ENCODE measurements at regions not wholly inside any gene's neighbourhood (a gene's known extent, or its start where the extent isn't known, plus 50 kb on each side); places are given as distances from the start of the nearest gene placed in this dataset.

DNA sequence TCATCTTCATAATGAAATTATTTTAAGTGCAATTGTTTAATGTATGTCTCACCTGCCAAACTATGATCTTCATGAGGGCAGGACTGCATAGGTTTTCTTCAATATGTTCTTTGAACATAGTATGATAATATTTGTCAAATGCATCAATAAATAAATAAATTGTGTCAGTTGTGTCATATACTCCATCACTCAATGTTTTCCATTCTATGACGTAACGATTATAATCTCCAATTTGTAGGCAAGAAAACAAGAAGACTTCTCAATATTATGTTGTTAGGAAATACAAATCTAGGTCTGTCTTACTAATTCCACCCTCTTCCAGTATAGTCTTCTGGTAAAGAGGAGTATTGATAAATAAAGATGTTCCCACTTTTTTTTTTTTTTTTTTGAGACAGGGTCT is 858.1 kb downstream of the MAFB start:
- H3K4me3 ChIP-seq (ENCODE audit: low read depth, low read length), result no peak overlapping the region
- TF ChIP-seq CTCF (IDR thresholded peaks at IDR 0.05; ENCODE audit: insufficient read depth, low read length, missing control alignments), result no peak
- POLR2A ChIA-PET, result no interaction called here
- DNase-seq (ENCODE audit: low read depth, low spot score), result no peak
- CTCF ChIA-PET, result interaction anchor here (1.9 to 4.5 kb wide), 6 partner anchors 11 to 420 kb away, joined by 5 to 46 read pairs (median 18); no protein-coding TSS in a partner anchor

DNA sequence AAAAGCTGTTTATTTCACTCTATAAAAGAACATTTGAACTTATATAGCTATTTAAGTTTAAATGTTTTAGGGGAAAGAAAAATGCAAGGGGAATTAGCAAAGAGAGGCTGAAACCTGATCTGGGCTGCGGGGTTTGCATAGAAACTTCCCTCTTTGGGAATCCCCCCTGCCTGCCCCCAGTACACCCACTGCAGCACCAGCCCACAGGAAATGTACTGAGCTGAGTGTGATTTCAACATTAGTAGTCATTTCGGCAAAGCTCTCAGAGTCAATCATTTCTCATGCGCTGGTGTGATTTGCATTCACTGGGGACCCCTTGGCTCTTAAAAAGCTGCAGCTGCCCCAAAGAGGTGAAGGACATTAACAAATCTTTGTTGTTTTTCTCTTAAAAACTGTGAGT is 859.4 kb downstream of the MAFB start:
- ChIA-PET POLR2A (no interaction called here), CTCF (interaction anchor here (0.7 to 4.5 kb wide), 19 partner anchors 9 to 1133 kb away, joined by 3 to 46 read pairs (median 4); no protein-coding TSS in a partner anchor)
- no peak for TF ChIP-seq CTCF (IDR thresholded peaks at IDR 0.05; ENCODE audit: insufficient read depth, low read length, missing control alignments)
- H3K4me3 ChIP-seq (ENCODE audit: low read depth, low read length), result no peak overlapping the region
- DNase-seq (ENCODE audit: low read depth, low spot score), result no peak

DNA sequence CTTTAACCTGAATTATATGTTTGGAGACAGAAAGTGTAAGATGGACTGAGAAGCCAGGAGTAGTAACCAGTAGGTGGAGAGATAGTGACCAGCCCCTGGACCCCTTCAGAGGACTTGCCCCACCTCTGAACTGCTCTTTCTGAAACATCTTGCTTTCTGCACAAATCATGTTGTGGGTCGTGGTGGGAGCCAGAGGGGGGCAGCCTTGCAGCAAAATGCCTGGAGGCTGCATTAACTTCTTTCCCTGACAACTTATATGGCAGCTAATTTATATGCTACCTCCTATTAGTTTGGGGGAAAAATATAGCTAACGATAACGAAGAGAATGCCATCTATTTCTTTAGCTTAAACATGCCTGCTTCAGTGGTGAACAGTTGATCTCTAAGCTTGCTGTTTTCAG is 859.8 kb downstream of the MAFB start:
- ChIA-PET CTCF (interaction anchor here (0.7 to 4.5 kb wide), 19 partner anchors 9 to 1134 kb away, joined by 3 to 46 read pairs (median 4); no protein-coding TSS in a partner anchor), POLR2A (no interaction called here)
- TF ChIP-seq CTCF (IDR thresholded peaks at IDR 0.05; ENCODE audit: insufficient read depth, low read length, missing control alignments), result peak; percentile 72
- DNase-seq (ENCODE audit: low read depth, low spot score), result no peak
- H3K4me3 ChIP-seq (ENCODE audit: low read depth, low read length), result no peak overlapping the region

GRCh38 chr20:39825950-39826349 is 863.1 kb downstream of the MAFB start:
- H3K4me3 ChIP-seq (ENCODE audit: low read depth, low read length), result no peak overlapping the region
- CTCF ChIA-PET, result interaction anchor here (1.3 to 2.9 kb wide), 2 partner anchors 13 to 48 kb away, joined by 3 to 7 read pairs; no protein-coding TSS in a partner anchor
- DNase-seq (ENCODE audit: low read depth, low spot score), result no peak
- TF ChIP-seq CTCF (IDR thresholded peaks at IDR 0.05; ENCODE audit: insufficient read depth, low read length, missing control alignments), result no peak
- POLR2A ChIA-PET, result no interaction called here

- no peak overlapping the region for H3K4me3 ChIP-seq (ENCODE audit: low read depth, low read length)
- ChIA-PET CTCF (interaction anchor here (1.3 to 2.9 kb wide), 2 partner anchors 14 to 48 kb away, joined by 3 to 7 read pairs; no protein-coding TSS in a partner anchor), POLR2A (no interaction called here)
- DNase-seq (ENCODE audit: low read depth, low spot score), result no peak
- TF ChIP-seq CTCF (IDR thresholded peaks at IDR 0.05; ENCODE audit: insufficient read depth, low read length, missing control alignments), result no peak
Measured at GRCh38 chr20:39825524-39825923, 863.4 kb downstream of the DHX35 start.

GRCh38 chr20:39823224-39823623 is 861.1 kb downstream of the DHX35 start:
- POLR2A ChIA-PET, result interaction anchor here (0.8 to 1.4 kb wide), 2 partner anchors 27 to 866 kb away, joined by 3 to 5 read pairs; partner anchors contain the start of gene MAFB
- H3K4me3 ChIP-seq (ENCODE audit: low read depth, low read length), result no peak overlapping the region
- CTCF ChIA-PET, result interaction anchor here (1.3 kb wide), 1 partner anchor 20 kb away, joined by 3 read pairs; no protein-coding TSS in a partner anchor
- no peak for TF ChIP-seq CTCF (IDR thresholded peaks at IDR 0.05; ENCODE audit: insufficient read depth, low read length, missing control alignments)
- DNase-seq (ENCODE audit: low read depth, low spot score), result peak; percentile 58

Measured in AG04449 (cell line).